ENCODE measurements at regions not wholly inside any gene's neighbourhood (a gene's known extent, or its start where the extent isn't known, plus 50 kb on each side); places are given as distances from the start of the nearest gene placed in this dataset.

DNA sequence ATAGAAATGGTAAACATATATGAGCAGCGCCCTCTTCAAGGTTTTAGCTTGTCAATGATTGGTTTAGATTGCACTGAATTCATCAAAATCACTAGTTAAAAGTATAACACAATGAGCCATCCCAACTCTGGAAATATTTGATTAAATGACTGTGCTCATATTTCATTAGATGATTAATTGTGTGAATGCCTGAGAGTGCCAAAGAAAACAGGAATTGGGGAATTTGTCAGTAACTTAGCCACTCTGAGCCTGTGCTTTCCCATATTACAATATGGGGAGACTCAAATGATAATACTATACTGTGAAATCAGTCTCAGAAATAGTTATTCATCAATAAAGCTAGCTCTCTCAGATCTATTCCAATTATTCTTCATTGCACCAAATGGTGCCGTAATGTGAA is 2087.6 kb upstream of the CELF4 start:
- TF ChIP-seq CTCF (conservative IDR thresholded peaks at IDR 0.05; ENCODE audit: low read length): no peak
- no peak for TF ChIP-seq EZH2phosphoT487 (IDR thresholded peaks at IDR 0.05; ENCODE audit: borderline replicate concordance, low read depth, low read length)
